Endometrium (tissue), 2 donors: ENCODE measurements at regions not wholly inside any gene's neighbourhood (a gene's known extent, or its start where the extent isn't known, plus 50 kb on each side); places are given as distances from the start of the nearest gene placed in this dataset.

ENCODE experiments used
- FAIRE-seq: peaks from 2 replicates; lab custom pipeline; 2012; peaks lifted over from hg19 to GRCh38; lab: Jason Lieb, UNC
- donor health status: control.
- donor health status: control.

DNA sequence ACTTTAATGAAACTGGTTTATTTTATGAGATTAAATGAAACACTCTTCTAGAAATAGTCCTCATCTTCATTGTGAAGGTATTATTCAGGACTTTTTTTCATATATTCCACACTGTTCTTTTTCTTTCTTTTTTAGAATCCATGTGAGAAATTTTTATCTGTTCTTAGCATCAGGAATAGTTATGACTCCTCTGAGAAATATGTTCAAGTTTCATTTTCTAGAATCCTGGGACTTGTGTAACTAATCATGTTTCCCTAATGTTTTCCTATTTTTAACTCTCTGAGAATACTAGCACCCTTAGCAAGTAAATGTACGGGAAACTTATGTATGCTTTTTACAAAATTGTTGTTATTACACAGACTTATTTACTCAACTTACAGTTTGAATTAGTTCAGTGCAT, 407.8 kb downstream of the CBLN4 start:
- no peak for FAIRE-seq

DNA sequence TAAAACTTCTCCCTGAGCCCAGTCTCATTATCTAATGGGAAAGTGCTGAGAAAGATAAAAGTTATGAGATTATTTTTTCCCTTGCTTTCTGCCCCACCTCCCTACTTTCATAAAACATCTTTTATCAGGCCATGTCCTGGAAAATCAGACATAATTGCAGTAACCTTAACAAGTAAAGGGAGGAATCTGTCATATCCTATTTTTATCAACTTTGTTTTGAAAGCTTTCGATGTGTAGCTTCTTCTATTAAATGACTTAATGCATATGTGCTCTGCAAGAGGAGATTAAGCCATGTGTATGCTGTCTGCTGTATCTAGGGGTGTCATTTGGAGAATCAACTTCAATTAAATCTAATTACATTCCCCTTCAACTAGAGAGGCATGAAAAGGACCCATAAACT, 408.9 kb downstream of the CBLN4 start:
- FAIRE-seq, result no peak

DNA sequence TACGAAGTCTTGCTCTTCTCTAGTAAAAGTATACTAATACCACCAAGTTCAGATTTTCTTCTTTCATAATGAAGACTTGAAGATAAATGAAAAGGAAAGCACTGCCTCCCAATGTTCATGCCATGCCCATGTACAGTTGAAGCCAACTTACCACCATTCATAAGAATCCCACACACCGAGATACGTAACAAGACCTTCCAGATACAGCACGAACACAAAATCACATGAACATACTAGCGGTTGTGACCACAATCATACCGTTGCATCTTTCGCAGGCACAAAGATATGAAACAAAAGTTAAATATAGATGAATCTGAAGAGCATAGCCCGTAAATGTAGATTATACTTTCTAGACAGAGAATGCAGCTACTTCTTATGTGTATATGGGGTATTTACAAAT, 412.5 kb downstream of the CBLN4 start:
- no peak for FAIRE-seq

DNA sequence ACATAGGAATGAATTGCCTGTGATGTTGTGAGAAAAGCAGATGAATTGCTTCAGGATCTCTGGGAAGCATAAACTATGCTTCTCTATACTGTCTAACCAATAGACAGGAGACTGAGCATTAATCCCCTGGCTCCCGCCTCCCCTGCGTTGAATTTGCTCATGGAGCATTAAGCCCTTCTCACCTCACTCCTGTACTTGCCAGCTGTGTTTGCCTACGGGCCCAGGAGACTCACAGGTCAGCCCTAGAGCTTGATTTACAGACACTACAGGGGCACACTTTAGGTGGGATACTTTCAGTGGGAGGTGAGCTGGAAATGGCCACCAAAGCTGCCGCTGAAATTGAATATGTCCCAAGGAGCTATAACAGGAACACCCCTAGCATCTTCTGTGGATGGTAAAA, 418.7 kb downstream of the CBLN4 start:
- no peak for FAIRE-seq

DNA sequence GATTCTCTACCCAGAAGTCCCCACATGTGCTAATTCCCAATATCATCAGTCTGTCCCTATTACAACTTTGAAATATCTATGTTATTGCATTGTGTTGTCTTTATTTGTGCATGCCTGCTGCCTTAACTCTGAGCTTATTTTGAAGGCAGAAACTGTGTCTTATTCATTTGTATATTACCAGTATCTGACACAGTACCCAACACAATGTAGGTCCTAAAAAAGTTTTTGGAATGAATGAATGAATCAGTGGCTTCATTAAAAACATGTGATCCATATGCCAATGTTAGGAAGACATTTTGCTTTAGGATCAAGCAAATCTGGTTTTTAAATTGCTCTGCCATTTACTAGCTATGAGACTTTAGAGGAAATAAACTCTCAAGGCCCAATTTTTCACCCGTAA, 420.4 kb downstream of the CBLN4 start:
- FAIRE-seq, result no peak

DNA sequence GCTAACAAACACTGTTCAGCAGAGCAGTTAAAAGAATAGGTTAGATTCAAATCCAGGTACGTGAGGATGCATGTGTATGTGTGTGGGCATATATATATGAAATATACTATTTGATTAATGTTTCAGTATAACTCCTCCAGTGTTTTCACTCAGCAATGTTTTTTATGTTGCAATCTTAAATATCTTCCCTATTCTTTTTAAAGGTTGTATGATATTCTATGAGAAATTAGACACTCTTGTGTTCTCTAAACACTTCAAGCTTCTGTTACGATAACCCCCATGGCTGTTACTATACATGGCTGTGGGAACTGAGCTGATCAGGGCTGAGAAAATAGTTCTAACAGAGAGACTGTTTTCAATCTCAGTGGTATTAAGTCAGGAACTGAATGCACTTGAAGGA, 421.0 kb downstream of the CBLN4 start:
- no peak for FAIRE-seq

DNA sequence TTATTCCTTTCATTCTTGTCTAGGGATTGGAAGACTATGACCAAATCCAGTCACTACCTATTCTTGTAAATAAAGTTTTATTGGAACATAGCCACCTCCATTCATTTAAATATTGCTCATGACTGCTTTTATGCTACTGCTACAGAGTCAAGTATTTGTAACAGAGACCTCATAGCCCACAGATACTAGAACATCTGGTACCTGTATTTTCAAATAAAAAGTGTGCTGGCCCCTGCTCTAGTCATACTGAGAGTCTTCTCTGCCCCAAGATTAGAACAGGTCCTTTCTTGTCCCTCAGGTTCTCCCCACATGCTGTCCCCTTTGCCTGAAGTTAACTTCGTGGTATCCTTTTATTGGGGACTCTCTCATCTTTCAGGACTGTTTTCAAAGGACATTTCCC, 422.3 kb downstream of the CBLN4 start:
- FAIRE-seq, result no peak

DNA sequence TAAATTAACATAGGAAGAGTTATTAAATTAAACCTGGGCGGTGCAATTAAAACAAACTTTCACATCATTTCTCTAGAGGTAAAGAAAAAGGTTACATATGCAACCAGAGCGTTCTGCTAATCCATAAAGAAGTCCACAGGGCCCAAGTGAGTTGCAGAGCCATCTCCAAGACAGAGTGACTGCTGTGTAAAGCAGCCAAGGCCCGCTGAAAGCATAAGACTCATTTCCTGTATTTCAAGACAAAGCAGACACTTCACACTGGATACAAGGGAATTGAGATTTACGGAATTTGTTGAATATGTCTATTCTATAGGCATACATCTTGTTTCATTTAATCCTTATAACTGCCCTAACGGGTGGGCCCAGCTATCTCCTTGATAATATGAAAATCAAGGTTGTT, 422.8 kb downstream of the CBLN4 start:
- no peak for FAIRE-seq

DNA sequence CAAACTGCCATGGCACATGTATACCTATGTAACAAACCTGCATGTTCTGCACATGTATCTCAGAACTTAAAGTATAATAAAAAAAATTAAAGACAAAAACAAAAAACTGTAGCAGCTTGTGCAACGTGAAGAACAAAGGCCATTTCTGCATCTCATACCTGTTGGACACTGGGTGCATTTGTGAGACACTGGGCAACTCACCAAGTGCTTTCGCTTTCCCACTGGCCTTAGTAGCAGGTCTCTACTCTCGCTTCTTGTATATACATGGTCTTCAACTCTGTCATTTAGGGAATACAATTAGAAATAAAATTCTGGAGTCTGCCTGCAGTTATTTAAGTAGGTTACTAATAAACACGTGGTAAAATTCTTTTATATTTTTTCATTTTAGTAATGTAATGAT, 423.8 kb downstream of the CBLN4 start:
- no peak for FAIRE-seq

DNA sequence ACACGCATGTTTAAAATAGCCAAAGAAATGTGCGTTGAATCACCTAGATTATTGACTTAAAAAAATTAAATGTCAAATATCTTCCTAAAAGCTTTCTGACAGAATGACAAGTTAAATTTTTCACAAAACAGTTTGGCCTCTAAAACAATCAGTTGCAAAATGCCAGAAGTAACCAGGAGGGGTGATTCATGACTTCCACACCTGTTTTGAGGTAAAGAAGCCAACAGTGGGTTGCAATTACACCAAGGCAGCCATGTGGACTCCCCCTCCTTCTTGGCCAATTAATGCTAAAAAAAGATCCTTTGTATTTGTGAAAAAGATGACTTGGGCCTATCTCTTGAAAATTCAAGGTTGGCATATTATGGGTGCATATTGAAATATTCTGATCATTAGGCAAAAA, 424.8 kb downstream of the CBLN4 start:
- no peak for FAIRE-seq

DNA sequence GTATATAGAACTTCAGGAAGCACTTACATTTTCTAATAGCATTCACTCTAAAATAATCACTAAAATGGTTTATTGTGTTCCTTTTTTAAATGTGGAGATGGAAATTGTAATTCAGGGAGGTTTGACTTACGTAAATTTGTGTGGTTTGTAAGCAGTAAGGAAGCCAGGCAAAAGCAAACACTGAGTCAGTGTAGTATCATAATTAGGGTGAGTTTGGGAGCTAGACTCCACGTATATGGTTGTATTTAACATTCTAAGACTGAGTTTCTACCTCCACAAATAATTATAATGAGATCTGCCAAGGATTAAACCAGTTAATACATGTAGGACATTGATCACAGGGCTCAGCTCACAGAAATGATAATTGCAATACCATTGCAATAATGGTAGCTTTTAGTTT, 425.5 kb downstream of the CBLN4 start:
- FAIRE-seq, result no peak

DNA sequence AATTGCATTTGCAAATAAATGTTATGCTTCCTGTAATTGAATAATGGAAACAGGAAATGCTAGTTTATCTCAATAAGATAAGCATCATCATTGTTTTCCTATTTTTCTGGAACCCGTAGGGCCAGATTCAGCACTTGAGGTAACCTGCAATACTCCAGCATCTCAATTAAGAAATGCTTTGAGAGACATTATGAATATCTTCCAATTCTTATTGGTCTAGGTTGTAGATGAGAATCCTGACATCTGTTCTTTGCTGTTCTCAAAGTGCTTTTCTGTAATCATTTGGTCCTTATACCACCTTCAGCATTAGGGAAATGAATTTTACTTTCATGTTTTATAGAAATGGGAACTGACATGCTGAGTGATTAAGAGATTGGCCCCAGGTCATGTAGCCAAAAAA, 428.3 kb downstream of the CBLN4 start:
- FAIRE-seq, result no peak

DNA sequence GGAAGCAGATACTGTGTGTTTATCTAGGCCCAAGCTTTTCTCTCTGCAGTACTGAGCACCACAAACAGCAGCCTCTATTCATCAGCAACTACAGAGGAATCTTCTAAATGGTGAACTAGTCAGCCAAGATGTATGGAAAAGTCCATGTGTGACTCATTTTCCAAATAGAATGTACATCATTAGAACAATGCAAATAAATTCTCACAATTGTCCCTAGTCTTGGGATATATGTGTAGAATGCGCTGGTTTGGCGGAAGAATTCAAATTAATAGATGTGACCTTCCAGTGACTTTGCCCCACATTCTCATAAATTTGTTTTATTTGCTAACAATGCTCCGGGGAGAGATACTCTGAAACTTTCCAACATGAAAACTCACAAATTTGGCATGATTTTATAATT, 436.2 kb downstream of the CBLN4 start:
- FAIRE-seq, result peak; percentile 61

DNA sequence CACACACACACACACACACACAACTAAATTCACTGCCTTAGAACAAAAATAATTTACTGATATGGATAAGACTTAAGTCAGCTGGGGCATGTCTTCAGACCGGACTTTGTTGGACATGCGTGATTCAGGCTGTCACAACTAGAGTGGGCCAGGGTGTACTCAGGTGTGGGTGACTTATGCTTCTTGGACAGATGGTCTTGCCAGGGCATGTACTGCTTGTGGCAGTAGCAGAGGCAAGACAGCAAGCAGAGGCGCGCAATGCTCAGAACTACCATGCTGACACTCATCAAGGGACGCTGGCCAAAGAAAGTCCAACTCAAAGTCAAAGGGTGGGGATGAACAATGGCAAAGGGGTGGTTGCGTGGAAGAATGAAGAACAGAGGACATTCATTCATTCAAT, 437.5 kb downstream of the CBLN4 start:
- no peak for FAIRE-seq

DNA sequence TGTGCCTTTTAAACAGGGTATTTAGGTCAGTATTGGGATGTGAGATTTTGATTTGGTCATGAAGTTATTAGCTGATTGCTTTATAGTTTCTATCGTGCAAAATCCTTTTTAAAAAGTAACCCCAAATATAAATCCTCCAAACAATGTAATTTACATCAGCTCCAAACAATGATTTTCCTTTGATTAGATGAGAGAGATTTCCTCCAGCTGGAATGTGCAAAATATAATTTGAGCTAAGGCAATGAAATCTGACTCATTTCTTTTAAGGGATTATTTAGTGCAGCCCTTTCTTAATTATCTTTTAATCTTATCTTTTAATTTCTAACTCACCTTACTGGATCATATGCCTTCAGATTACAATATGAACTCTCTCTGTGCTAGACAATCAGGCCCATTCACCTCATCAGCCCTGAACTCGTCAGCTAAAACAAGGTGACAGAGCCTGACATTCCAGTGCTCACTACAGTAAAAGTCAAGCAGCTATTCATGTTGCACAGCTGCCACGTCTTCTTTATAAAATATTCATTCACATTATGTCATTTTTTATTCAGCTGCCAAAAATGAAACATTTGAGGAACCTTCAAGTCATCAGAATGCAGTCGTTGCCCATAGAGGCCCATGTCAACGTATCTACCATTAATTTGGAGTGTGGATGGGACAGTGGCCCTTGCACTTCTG, 440.1 kb downstream of the CBLN4 start:
- no peak for FAIRE-seq

DNA sequence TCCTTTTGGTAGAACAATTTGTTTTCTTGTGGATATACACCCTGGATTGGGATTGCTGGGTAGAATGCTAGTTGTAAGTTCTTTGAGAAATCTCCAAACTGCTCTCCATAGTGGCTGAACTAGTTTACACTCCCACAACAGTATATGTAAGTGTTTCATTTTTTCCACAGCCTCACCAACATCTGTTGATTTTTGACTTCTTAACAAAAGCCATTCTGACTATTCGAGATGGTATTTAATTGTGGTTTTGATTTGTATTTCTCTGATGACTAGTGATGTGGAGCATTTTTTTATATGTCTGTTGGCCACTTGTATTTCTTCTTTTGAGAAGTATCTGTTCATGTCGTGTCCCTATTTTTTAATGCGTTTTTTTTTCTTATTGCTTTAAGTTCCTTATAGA, 444.1 kb downstream of the CBLN4 start:
- FAIRE-seq, result no peak

DNA sequence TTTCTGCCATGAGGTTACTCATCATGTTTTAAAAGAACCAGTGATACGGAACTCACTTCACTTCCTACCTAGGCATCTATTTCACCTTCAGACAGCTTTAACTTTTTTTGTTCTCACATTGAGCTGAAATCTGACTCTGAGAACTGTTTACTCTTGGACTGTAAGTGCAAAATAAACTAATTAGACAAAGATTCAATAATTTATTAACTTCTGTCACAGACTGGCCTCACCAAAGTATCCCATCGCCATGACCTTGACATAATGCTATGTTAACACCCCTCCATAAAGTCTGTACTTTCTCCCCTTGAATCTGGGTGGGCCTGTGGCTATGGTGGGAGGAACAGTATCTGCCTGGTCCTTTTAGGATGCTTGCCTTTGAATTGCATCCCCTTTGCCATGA, 448.1 kb downstream of the CBLN4 start:
- no peak for FAIRE-seq

DNA sequence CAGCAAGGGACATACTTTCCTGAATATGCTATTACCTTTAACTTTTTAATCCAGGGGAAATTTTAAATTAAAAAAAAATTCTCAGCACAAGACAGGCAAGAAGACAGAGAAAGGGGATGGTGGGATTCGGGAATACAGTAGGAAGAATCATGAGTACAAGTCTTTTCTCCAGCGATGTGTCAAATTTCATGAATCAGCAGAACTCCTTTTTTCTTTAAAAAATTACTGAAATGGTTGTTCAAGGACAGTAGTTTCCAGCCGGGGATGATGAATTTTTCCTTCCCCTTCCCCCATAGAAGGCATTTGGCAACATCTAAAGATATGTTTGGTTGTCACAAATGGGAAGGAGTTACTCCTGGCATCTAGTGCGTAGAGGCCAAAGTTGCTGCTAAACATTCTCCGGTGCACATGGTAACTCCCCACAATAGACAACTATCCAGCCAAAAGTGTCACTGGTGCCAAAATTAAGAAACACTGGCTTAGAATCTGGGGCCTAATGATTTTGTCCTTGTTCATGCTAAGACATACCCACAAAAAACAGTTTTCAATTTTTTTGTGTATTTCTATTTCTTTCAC, 450.2 kb downstream of the CBLN4 start:
- FAIRE-seq, result no peak

DNA sequence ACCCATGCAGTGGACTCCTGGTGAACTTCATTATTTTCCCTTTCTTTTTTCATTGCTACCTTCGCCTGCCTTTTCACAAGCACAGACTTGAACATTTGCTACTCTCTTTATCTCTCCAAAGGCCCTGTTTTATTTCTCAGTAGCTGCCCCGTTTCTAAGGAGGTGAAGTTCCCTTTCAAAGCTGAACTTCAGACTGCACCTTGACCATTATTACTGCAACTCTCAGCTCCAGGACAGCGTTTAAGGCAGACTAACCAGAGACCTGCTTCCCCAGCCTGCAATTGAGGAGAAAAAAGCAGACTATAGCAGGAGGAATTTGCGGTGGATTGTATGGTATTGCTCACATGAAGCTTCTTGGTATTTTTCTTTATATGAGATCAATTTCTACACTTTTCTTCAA, 460.7 kb downstream of the CBLN4 start:
- no peak for FAIRE-seq

DNA sequence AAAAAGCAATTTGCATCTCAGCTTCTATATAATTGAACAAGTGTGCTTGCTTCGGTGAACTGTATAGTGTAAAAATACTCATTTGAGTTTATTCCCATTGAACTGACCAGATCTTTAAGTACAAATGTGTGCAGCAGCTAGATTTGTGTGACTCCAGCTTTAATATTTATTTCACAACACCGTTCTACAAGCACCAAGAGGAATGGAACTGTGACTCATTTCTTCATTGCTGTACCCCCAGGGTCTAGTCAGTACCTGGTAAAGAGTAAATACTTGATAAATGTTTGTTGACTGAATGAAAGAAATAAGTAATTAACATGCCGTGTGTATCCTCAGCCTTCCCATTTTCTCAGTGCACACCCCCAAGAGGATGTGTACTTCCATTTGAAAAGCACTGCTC, 464.8 kb downstream of the CBLN4 start:
- no peak for FAIRE-seq

DNA sequence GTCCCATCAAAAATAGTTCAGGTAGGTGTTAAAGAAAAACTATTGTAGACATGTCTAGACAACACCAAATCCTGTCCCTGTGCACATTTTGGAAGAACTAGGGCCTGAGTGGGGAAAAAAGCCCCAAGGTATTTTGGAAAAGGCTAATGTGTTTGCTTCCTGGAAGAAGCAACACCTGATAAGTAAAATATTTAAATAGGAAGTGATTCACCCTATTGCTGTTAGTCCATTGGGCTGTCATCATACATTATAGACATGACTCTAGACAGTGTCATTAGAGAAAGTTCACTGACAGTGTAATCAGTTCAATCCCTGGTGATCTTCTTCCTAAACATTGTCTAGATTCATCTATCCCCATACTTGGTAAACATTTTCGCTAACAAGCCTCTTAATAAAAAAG, 465.3 kb downstream of the CBLN4 start:
- no peak for FAIRE-seq

DNA sequence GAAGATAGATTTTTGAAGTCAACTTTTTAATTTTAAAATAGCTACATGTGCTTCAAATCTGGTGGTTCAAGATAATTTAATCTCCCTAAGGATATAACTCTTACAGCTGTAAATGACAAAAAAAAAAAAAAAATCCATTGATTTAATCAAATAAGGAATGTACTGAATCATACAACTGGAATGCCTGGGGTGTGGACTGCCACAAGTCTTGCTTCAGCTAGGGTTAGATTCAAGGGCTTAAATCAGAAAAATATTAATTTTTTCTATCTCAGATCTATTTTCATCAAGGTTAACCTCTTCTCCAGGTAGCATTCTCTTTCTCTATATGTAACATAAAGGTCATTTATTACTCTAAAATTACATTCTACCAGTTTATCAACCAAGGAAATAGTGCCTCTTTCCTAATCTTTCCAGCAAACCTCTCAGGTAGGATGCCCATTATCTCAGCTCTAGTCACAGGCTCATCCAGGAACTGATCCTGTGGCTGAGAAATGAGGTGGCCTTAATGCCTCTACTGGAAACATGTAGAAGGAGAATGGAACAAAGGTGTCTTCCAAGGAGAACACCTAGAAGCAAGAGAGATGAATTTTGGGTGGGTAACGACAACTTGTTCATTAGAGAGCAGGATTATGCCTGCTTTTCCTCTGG, 466.9 kb downstream of the CBLN4 start:
- FAIRE-seq, result no peak

DNA sequence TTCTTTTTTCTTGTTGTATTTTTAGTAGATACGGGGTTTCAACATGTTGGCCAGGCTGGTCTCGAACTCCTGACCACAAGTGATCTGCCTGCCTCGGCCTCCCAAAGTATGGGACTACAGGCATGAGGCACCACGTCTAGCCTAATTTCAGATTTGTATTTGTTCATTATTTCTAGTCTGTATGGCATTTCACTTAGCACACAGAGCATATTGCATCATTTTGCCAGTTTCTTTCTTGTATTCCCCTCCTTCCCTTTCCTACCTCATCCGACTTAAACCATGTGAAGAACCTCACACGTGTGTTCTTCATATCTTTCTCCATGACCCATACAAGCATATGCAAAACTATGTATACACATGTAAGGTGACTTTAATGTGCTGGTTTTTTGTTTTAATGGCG, 470.0 kb downstream of the CBLN4 start:
- no peak for FAIRE-seq

DNA sequence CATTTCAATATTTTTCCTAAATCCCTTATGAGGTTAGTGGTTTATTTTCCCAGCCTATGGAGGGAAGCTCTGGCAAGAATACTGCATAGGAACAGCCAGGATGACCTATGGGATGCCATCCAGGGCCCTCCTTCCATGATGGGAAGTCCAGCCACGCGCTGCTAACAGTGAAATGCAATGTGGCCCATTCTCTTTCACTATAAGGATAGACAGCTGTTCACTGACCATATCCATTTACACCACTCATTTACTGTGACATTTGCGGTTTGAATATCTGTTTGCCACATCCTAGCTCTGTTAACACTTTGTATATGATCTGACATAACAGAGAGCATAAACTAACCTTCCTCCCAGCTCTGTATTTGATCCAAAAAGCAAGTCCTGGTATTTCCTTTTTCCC, 471.7 kb downstream of the CBLN4 start:
- FAIRE-seq, result no peak
